Kidney (tissue), 13 donors: ENCODE measurements at regions not wholly inside any gene's neighbourhood (a gene's known extent, or its start where the extent isn't known, plus 50 kb on each side); places are given as distances from the start of the nearest gene placed in this dataset.

ENCODE experiments used
- DNase-seq, 5 donors: peaks; one replicate each; pipeline ENCODE4 v3.0.0-alpha.2; 2013 to 2020
- FAIRE-seq: peaks from 2 replicates; lab custom pipeline; 2012; peaks lifted over from hg19 to GRCh38; lab: Jason Lieb, UNC
- H3K27ac ChIP-seq, 2 donors: one replicate each; pipeline ENCODE4 v1.7.0; 2013; ENCODE audit warnings: low read depth in 2 of 2, low read length in 2 of 2, inconsistent platforms in 1 of 2
- H3K27me3 ChIP-seq: one replicate; pipeline ENCODE4 v1.7.1; 2013; ENCODE audit warnings: low read length, inconsistent platforms; ENCODE audit not compliant: control insufficient read depth, insufficient read depth
- H3K36me3 ChIP-seq, 3 donors: one replicate each; pipeline versions ENCODE4 v1.7.0 to v1.7.1; 2013; ENCODE audit warnings: low read length in 3 of 3, control low read depth in 1 of 3, inconsistent platforms in 1 of 3; ENCODE audit not compliant: insufficient read depth in 3 of 3, control insufficient read depth in 2 of 3
- H3K4me1 ChIP-seq, 3 donors: one replicate each; pipeline versions ENCODE4 v1.7.0 to v1.7.1; 2013; ENCODE audit warnings: low read length in 3 of 3, inconsistent platforms in 1 of 3, low read depth in 1 of 3; ENCODE audit not compliant: control insufficient read depth in 2 of 3, insufficient read depth in 2 of 3
- H3K4me3 ChIP-seq, 3 donors: one replicate each; pipeline versions ENCODE4 v1.7.0 to v1.8.1; 2013; ENCODE audit warnings: low read length in 3 of 3, control low read depth in 1 of 3, inconsistent platforms in 1 of 3
- H3K9ac ChIP-seq, 3 donors: one replicate each; pipeline versions ENCODE4 v1.7.0 to v1.7.1; 2013; ENCODE audit warnings: low read length in 3 of 3, control low read depth in 1 of 3, inconsistent platforms in 1 of 3
- H3K9me3 ChIP-seq, 3 donors: one replicate each; pipeline versions ENCODE4 v1.7.0 to v1.7.1; 2013; ENCODE audit warnings: low read length in 3 of 3, control low read depth in 1 of 3, inconsistent platforms in 1 of 3; ENCODE audit not compliant: control insufficient read depth in 2 of 3, insufficient read depth in 1 of 3
- CTCF ChIP-seq: IDR thresholded peaks from 3 replicates; pipeline ENCODE4 v1.5.1; 2012; ENCODE audit warnings: mild to moderate bottlenecking, moderate library complexity, borderline replicate concordance; ENCODE audit not compliant: insufficient read depth; ENCODE audit errors: extremely low read depth
- intact Hi-C: fragments of 100-400 bp; cut with DNase I; formaldehyde crosslinking; loops from one replicate; pipeline ENCODE4 v1.11.1; 2022
- donor health status: control.
- donor health status: control.
- donor health status: control.
- donor health status: control.
- donor health status: control.
- donor health status: DM: yes; HTN: yes; CAD: no.
- donor health status: Normal renal cell carcinoma (clear cell type).

- no peak for FAIRE-seq
- TF ChIP-seq CTCF: no peak
- intact Hi-C loops: no loop called here
These were observed 446.2 kb upstream of the RIOK2 start for GRCh38 chr5:97629276-97629675.

GRCh38 chr5:97635553-97635952 is 452.5 kb upstream of the RIOK2 start:
- Histone ChIP-seq H3K4me3 (no peak overlapping the region), H3K9ac (no peak overlapping the region), H3K4me1 (no peaks in the 10 kb centered on the region), H3K9me3 (no peaks in the 10 kb centered on the region), H3K36me3 (no peaks in the 10 kb centered on the region), H3K27me3 (no peaks in the 10 kb centered on the region), H3K27ac (no peak overlapping the region)
- FAIRE-seq (no peak), DNase-seq (no peak)
- intact Hi-C loops: no loop called here
- no peak for TF ChIP-seq CTCF

More at GRCh38 chr5:97629276-97629675, 446.2 kb upstream of the RIOK2 start:
- Histone ChIP-seq H3K9me3 (no peaks in the 10 kb centered on the region), H3K4me3 (no peak overlapping the region), H3K9ac (no peak overlapping the region), H3K36me3 (no peaks in the 10 kb centered on the region), H3K27ac (no peak overlapping the region), H3K27me3 (no peaks in the 10 kb centered on the region), H3K4me1 (no peaks in the 10 kb centered on the region)
- DNase-seq: peak in 2 of 5 donors; percentile 1 to 86

- Histone ChIP-seq H3K27ac (no peak overlapping the region), H3K9me3 (no peaks in the 10 kb centered on the region), H3K36me3 (no peaks in the 10 kb centered on the region), H3K4me1 (no peaks in the 10 kb centered on the region), H3K27me3 (no peaks in the 10 kb centered on the region), H3K4me3 (no peak overlapping the region), H3K9ac (no peak overlapping the region)
- no peak for FAIRE-seq
- TF ChIP-seq CTCF: no peak
- intact Hi-C loops: no loop called here
- DNase-seq: no peak
These were observed 453.7 kb upstream of the RIOK2 start for GRCh38 chr5:97636766-97637165.

- no peaks in the 10 kb centered on the region for H3K36me3 ChIP-seq
- FAIRE-seq (no peak), DNase-seq (no peak)
- H3K4me3 ChIP-seq: no peak overlapping the region
- H3K9me3 ChIP-seq: no peaks in the 10 kb centered on the region
- no peak overlapping the region for H3K9ac ChIP-seq
- no peak overlapping the region for H3K27ac ChIP-seq
- intact Hi-C loops: no loop called here
- H3K4me1 ChIP-seq: no peaks in the 10 kb centered on the region
- no peak for TF ChIP-seq CTCF
- H3K27me3 ChIP-seq: no peaks in the 10 kb centered on the region
These were observed 458.0 kb upstream of the RIOK2 start for GRCh38 chr5:97641081-97641480.
